ENCODE measurements at regions not wholly inside any gene's neighbourhood (a gene's known extent, or its start where the extent isn't known, plus 50 kb on each side); places are given as distances from the start of the nearest gene placed in this dataset.
"Not testable (repeated sequence)": the region's sequence is repeated elsewhere in the genome, so short reads cannot be mapped to it uniquely, and the experiment has no call there.

- H3K27me3 ChIP-seq: no peaks in the 10 kb centered on the region
- no peaks in the 10 kb centered on the region for H3K4me1 ChIP-seq
- no peaks in the 10 kb centered on the region for H3K36me3 ChIP-seq
- H3K4me3 ChIP-seq: no peak overlapping the region
- no peak for TF ChIP-seq CTCF (IDR thresholded peaks at IDR 0.05)
- TF ChIP-seq POLR2A (IDR thresholded peaks at IDR 0.05): no peak
- no peak overlapping the region for H3K27ac ChIP-seq
- no peaks in the 10 kb centered on the region for H3K9me3 ChIP-seq
- DNase-seq: no peak
Observed at GRCh38 chrX:64792598-64793337, 183.5 kb downstream of the ZC4H2 start.

DNA sequence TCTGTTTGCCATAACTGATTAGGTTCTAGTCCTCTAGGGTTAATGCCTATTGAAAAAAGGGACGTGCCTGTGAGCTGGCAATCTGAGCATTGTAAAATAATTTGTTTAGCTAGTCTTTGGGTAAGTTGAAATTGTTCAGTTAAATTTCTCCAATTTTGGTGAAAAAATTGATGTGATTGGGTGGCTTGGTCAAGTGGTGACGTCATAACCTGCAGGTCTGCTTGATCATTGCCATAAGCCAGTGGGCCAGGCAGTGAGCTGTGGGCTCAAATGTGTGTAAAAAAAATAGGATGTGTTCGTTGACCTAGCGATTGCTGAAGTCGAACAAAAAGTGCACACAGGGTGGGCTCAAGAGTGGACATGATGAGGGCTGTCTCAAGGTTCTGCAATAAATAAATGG lies 193.3 kb downstream of the ZC4H2 start:
- H3K4me3 ChIP-seq: no peak overlapping the region
- DNase-seq: no peak
- H3K27ac ChIP-seq: no peak overlapping the region
- H3K27me3 ChIP-seq: no peaks in the 10 kb centered on the region
- TF ChIP-seq CTCF (IDR thresholded peaks at IDR 0.05) (no peak), POLR2A (IDR thresholded peaks at IDR 0.05) (no peak)
- no peaks in the 10 kb centered on the region for H3K36me3 ChIP-seq
- no peaks in the 10 kb centered on the region for H3K9me3 ChIP-seq
- H3K4me1 ChIP-seq: no peaks in the 10 kb centered on the region

DNA sequence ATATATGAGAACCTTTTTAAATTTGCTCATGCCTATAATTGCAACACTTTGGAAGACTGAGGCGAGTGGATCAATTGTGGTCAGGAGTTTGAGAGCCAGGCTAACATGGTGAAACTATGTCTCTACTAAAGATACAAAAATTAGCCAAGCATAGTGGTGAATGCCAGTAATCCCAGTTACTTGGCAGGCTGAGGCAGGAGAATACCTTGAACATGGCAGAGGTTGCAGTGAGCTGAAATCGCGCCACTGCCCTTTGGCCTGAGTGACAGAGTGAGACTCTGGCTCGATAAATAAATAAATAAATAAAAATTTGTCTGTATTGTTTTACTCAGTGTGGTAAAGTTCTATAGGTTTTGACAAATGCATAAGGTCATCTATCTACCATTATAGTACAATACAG lies 218.2 kb downstream of the ZC4H2 start:
- Histone ChIP-seq H3K4me1 (no peaks in the 10 kb centered on the region), H3K27ac (no peak overlapping the region), H3K4me3 (no peak overlapping the region), H3K9me3 (no peaks in the 10 kb centered on the region), H3K27me3 (no peaks in the 10 kb centered on the region), H3K36me3 (no peaks in the 10 kb centered on the region)
- TF ChIP-seq CTCF (IDR thresholded peaks at IDR 0.05): no peak
- TF ChIP-seq POLR2A (IDR thresholded peaks at IDR 0.05): no peak
- DNase-seq: no peak

DNA sequence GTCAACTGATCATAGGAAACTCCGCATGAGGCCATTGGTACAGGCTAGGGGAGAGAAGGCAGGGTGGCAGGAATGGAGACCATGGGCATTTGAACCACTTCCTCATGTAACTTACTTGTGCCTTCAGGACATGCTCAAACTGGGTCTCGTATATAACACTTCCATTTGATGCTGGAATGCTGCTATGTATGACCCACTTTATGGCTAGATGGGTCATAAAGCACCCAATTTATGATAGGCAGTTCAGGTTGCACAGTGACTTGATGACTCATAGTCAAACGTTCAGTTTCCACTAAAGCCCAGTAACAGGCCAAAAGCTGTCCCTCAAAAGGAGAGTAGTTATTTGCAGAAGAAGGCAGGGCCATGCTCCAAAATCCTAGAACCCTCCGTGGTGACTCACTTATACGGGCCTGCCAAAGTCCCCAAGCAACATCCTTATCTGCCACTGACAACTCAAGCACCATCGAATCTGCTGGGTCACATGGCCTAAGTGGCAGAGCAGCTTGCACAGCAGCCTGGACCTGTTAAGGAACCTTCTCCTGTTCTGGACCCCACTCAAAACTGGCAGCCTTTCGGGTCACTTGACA lies 236.4 kb downstream of the ZC4H2 start:
- no peaks in the 10 kb centered on the region for H3K36me3 ChIP-seq
- H3K4me1 ChIP-seq: no peaks in the 10 kb centered on the region
- no peak overlapping the region for H3K27ac ChIP-seq
- DNase-seq: no peak
- no peak for TF ChIP-seq POLR2A (IDR thresholded peaks at IDR 0.05)
- TF ChIP-seq CTCF (IDR thresholded peaks at IDR 0.05): no peak
- no peak overlapping the region for H3K4me3 ChIP-seq
- H3K27me3 ChIP-seq: no peaks in the 10 kb centered on the region
- H3K9me3 ChIP-seq: no peaks in the 10 kb centered on the region

GRCh38 chrX:64698317-64698716 lies 277.9 kb downstream of the ZC4H2 start:
- DNase-seq: no peak
- no peak overlapping the region for H3K4me3 ChIP-seq
- no peaks in the 10 kb centered on the region for H3K4me1 ChIP-seq
- no peaks in the 10 kb centered on the region for H3K27me3 ChIP-seq
- no peak overlapping the region for H3K27ac ChIP-seq
- TF ChIP-seq POLR2A (IDR thresholded peaks at IDR 0.05): no peak
- no peak for TF ChIP-seq CTCF (IDR thresholded peaks at IDR 0.05)
- no peaks in the 10 kb centered on the region for H3K9me3 ChIP-seq
- H3K36me3 ChIP-seq: no peaks in the 10 kb centered on the region

DNA sequence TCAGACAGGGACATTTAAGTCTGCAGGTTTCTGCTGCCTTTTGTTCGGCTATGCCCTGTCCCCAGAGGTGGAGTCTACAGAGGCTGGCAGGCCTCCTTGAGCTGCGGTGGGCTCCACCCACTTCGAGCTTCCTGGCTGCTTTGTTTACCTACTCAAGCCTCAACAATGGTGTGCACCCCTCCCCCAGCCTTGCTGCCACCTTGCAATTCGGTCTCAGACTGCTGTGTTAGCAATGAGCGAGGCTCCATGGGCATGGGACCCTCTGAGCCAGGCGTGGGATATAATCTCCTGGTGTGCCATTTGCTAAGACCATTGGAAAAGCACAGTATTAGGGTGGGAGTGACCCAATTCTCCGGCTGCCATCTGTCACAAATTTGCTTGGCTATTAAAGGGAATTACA lies 280.9 kb downstream of the ZC4H2 start:
- not testable (repeated sequence) for H3K27ac ChIP-seq, H3K4me1 ChIP-seq, H3K9me3 ChIP-seq, H3K27me3 ChIP-seq, H3K36me3 ChIP-seq, DNase-seq, H3K4me3 ChIP-seq

Measured in Peyer's patch (tissue), 4 donors.